DND-41 (cell line): ENCODE measurements at regions not wholly inside any gene's neighbourhood (a gene's known extent, or its start where the extent isn't known, plus 50 kb on each side); places are given as distances from the start of the nearest gene placed in this dataset.

Experiments
- ATAC-seq: fragments of 200-7000 bp; cut with Tn5 transposase; 3 replicates; pipeline ENCODE4 v1.9.1; 2021; ENCODE audit warnings: low read depth; ENCODE audit not compliant: insufficient read depth
- DNase-seq: peaks from one replicate; pipeline ENCODE4 v3.0.0-alpha.2; 2020
- H2AFZ ChIP-seq: 2 replicates; pipeline ENCODE4 v1.6.0; 2012; ENCODE audit warnings: low read depth, low read length
- H3K27ac ChIP-seq: 2 replicates; pipeline ENCODE4 v1.5.1; 2012; ENCODE audit warnings: low read length, inconsistent platforms
- H3K27me3 ChIP-seq: fragments of 200-600 bp; sonication (generic); 2 replicates; pipeline ENCODE4 v1.6.0; 2012; ENCODE audit warnings: low read length, mild to moderate bottlenecking, inconsistent platforms; ENCODE audit not compliant: insufficient read depth, poor library complexity
- H3K36me3 ChIP-seq: 2 replicates; pipeline ENCODE4 v1.5.1; 2012; ENCODE audit warnings: low read length, inconsistent platforms; ENCODE audit not compliant: insufficient read depth
- H3K4me1 ChIP-seq: 2 replicates; pipeline ENCODE4 v1.5.1; 2012; ENCODE audit warnings: mild to moderate bottlenecking, low read length; ENCODE audit not compliant: insufficient read depth
- H3K4me2 ChIP-seq: 2 replicates; pipeline ENCODE4 v1.6.0; 2012; ENCODE audit warnings: mild to moderate bottlenecking, moderate library complexity, low read length, inconsistent platforms; ENCODE audit not compliant: insufficient read depth
- H3K4me3 ChIP-seq, 2 experiments: fragments of 200-600 bp in 1 of 2; shearing (Covaris generic) in 1 of 2; 2 replicates each; pipeline ENCODE4 v1.5.1; 2012 to 2016; ENCODE audit warnings: inconsistent platforms in 2 of 2, low read length in 2 of 2, mild to moderate bottlenecking in 2 of 2, low read depth in 1 of 2, moderate library complexity in 1 of 2
- H3K79me2 ChIP-seq: 2 replicates; pipeline ENCODE4 v1.6.0; 2012; ENCODE audit warnings: low read length, inconsistent platforms; ENCODE audit not compliant: insufficient read depth
- H3K9ac ChIP-seq: 2 replicates; pipeline ENCODE4 v1.6.0; 2012; ENCODE audit warnings: low read depth, mild to moderate bottlenecking, inconsistent platforms, low read length, moderate library complexity
- H3K9me3 ChIP-seq: 2 replicates; pipeline ENCODE4 v1.5.1; 2012; ENCODE audit warnings: low read length, moderate library complexity, mild to moderate bottlenecking, inconsistent platforms; ENCODE audit not compliant: insufficient read depth, severe bottlenecking
- H4K20me1 ChIP-seq: 2 replicates; pipeline ENCODE4 v1.6.0; 2012; ENCODE audit warnings: low read length; ENCODE audit not compliant: insufficient read depth
- EZH2 ChIP-seq: IDR thresholded peaks from 3 replicates; pipeline ENCODE4 v1.6.1; 2012; ENCODE audit warnings: borderline replicate concordance, low read depth, mild to moderate bottlenecking, moderate library complexity, low read length, inconsistent platforms; ENCODE audit not compliant: severe bottlenecking
- TF ChIP-seq, protein P1 (sequence below): IDR thresholded peaks from 2 replicates; pipeline ENCODE4 v1.5.1; 2012; ENCODE audit warnings: borderline replicate concordance, low read length, moderate library complexity, mild to moderate bottlenecking; ENCODE audit not compliant: poor library complexity, severe bottlenecking; ENCODE audit errors: extremely low read depth

DNA sequence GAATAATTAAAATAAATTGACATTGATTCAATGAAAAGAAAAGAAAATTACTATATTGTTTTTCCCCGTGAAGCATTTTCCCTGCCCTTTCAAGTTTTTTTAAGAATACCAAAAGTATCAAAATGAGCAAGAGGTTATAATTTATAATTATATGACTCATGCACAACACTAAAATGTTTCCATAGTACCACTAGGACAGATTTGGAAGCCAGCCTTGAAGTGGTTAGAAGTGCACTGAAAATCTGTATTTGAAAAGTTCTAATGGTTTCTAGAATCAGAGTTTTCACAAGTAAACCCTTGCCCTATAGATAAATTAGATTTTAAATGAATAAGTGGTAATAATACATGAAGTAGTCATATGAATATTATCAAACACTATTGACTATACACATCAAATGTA lies 140.9 kb downstream of the HNRNPD start:
- Histone ChIP-seq H3K27ac (no peak overlapping the region), H3K27me3 (peaks cover 5% of the 10 kb centered on the region), H3K4me1 (no peaks in the 10 kb centered on the region), H3K4me3 (no peak overlapping the region), H2AFZ (no peak overlapping the region), H3K9me3 (no peaks in the 10 kb centered on the region), H3K9ac (no peak overlapping the region), H3K36me3 (no peaks in the 10 kb centered on the region), H3K79me2 (no peaks in the 10 kb centered on the region), H3K4me2 (no peak overlapping the region), H4K20me1 (no peaks in the 10 kb centered on the region)
- no peak for DNase-seq
- TF ChIP-seq, protein P1, sequence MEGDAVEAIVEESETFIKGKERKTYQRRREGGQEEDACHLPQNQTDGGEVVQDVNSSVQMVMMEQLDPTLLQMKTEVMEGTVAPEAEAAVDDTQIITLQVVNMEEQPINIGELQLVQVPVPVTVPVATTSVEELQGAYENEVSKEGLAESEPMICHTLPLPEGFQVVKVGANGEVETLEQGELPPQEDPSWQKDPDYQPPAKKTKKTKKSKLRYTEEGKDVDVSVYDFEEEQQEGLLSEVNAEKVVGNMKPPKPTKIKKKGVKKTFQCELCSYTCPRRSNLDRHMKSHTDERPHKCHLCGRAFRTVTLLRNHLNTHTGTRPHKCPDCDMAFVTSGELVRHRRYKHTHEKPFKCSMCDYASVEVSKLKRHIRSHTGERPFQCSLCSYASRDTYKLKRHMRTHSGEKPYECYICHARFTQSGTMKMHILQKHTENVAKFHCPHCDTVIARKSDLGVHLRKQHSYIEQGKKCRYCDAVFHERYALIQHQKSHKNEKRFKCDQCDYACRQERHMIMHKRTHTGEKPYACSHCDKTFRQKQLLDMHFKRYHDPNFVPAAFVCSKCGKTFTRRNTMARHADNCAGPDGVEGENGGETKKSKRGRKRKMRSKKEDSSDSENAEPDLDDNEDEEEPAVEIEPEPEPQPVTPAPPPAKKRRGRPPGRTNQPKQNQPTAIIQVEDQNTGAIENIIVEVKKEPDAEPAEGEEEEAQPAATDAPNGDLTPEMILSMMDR = no peak
- no peak for TF ChIP-seq EZH2
- ATAC-seq = no peak

DNA sequence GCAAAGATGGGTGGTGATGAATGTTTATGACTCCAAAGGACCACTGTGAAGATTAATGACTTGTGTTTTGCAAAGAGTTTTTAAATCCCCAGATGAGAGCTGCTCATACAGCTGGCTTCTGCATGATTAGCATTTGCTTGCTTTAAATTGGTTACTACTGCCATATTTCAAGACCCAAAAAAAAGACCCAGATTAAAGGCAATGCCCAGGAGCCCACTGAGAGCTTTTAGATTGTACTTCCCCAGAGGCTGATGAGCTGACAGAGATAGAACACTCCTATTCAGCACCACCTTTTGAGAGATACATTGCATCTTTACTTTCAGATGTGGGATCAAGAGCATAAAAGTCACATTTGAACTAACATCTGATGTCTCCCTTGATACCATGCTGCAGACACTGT lies 142.0 kb downstream of the HNRNPD start:
- Histone ChIP-seq H3K79me2 (no peaks in the 10 kb centered on the region), H3K4me1 (no peaks in the 10 kb centered on the region), H2AFZ (no peak overlapping the region), H3K36me3 (no peaks in the 10 kb centered on the region), H4K20me1 (no peaks in the 10 kb centered on the region), H3K4me2 (no peak overlapping the region), H3K27me3 (peaks cover 7% of the 10 kb centered on the region), H3K9me3 (no peaks in the 10 kb centered on the region), H3K4me3 (no peak overlapping the region), H3K9ac (no peak overlapping the region), H3K27ac (no peak overlapping the region)
- TF ChIP-seq, protein P1 = no peak
- TF ChIP-seq EZH2 = no peak
- DNase-seq (no peak), ATAC-seq (no peak)

DNA sequence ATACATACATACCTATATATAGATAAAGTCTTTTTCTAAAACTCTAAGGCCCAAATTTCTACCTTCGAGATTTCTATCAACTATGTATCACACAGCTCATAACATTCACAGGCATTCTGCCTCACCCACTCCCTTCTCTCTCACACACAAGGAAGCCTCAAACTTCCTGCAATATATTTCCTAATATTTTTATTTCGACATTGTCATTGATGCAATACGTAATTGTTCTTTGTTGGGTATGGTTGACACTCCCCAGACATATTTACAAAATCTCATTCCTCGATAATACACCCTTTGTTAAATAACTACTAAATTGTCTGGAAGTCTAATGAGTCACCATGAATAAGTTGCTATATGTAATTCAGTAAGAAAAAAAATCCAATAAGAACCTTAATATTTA lies 143.5 kb downstream of the HNRNPD start:
- no peak for TF ChIP-seq EZH2
- TF ChIP-seq, protein P1 = no peak
- H3K27ac ChIP-seq = no peak overlapping the region

DNA sequence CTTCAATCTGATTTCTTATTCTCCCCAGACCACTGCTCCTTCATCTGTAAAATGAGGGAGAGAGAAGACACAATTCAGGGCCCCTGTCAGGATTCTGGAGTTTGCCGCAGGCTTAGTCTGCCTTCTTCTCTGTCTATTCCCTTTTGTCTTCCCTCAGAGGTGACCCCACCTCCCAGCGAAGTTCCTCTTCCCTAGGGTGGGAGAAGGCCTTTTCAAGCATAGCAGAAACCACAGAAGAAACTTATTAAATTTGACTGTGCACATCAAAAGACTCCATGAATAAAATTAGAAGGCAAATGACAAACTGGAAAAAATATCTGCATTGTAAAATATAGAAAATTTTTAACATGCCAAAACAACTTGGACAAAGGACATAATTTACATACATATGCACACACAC lies 148.8 kb downstream of the HNRNPD start:
- no peaks in the 10 kb centered on the region for H4K20me1 ChIP-seq
- ATAC-seq = no peak
- H3K4me2 ChIP-seq = no peak overlapping the region
- H3K4me3 ChIP-seq = no peak overlapping the region
- no peak overlapping the region for H2AFZ ChIP-seq
- peaks cover 11% of the 10 kb centered on the region for H3K4me1 ChIP-seq
- no peaks in the 10 kb centered on the region for H3K36me3 ChIP-seq
- H3K79me2 ChIP-seq = no peaks in the 10 kb centered on the region
- no peaks in the 10 kb centered on the region for H3K9me3 ChIP-seq
- no peak overlapping the region for H3K9ac ChIP-seq
- TF ChIP-seq EZH2 = no peak
- TF ChIP-seq, protein P1 = no peak
- DNase-seq = no peak
- no peak overlapping the region for H3K27ac ChIP-seq
- H3K27me3 ChIP-seq = peaks cover 3% of the 10 kb centered on the region

More for the DNA sequence above, 143.5 kb downstream of the HNRNPD start:
- no peak for ATAC-seq
- Histone ChIP-seq H3K9ac (no peak overlapping the region), H3K79me2 (no peaks in the 10 kb centered on the region), H3K27me3 (peaks cover 7% of the 10 kb centered on the region), H3K4me2 (no peak overlapping the region), H3K4me1 (no peaks in the 10 kb centered on the region), H3K4me3 (no peak overlapping the region), H3K36me3 (no peaks in the 10 kb centered on the region), H3K9me3 (no peaks in the 10 kb centered on the region), H4K20me1 (no peaks in the 10 kb centered on the region), H2AFZ (no peak overlapping the region)
- DNase-seq = no peak
